HG03095 (cell line): ENCODE measurements at regions not wholly inside any gene's neighbourhood (a gene's known extent, or its start where the extent isn't known, plus 50 kb on each side); places are given as distances from the start of the nearest gene placed in this dataset.
"Not testable (repeated sequence)": the region's sequence is repeated elsewhere in the genome, so short reads cannot be mapped to it uniquely, and the experiment has no call there.

Experiments used
- ATAC-seq: cut with Tn5 transposase; IDR thresholded peaks from one replicate; pipeline ENCODE4 v1.9.1; 2021; ENCODE audit warnings: moderate library complexity; ENCODE audit not compliant: unreplicated experiment

DNA sequence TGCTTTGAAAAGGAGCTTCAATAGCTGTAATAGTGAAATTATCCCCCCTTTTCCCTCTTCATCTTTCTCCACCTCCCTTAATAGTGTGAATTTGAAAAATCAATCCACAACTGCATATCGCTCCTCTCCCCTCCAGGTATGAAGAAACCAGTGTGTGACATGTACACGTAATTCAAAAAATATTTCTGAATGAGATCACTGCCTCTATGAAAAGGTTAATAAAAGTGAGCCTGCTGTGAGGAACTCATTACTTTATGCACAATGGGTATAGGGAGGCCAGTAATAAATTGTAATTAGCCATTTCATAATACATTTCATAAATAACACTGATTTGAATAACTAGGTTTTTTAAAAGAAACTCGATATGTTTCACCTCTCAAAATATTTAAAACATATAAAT, 209.0 kb upstream of the KYNU start:
- ATAC-seq, result no peak

DNA sequence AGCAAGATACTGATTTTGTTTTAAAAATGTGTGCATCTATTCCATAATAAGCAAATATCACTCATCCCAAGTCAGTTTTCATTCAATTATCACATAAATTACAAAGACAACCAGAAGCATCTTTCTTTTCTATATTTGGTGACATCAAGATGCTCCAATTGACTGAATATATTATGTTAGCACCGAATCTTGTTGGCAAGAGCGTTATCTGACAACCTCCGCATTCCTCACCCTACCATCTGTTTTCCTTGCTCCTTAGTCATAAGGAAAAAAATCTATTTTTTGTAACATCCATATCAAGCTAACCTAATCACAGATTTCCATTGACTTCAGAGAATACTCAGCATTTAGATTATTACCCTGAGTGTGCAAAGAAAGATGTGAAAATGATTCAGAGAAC, 212.2 kb upstream of the KYNU start:
- no peak for ATAC-seq

DNA sequence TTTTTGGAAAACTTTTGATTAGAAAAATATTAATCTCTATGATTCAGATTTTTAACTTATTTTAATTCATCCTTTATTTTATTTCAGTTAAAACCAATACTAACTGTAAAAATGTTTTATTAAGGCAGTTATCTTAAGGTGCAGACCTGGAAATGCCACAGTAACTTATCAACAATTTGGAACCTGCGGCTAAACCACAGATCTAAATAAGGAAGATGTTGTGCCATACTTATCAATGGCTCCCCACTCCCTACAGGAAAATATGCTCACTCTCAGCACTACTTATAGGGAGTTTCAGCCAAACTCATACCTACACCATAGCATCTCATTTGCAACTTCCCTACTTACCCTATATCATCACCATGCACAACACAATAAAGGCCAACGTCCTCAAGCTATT, 226.9 kb upstream of the KYNU start:
- no peak for ATAC-seq

DNA sequence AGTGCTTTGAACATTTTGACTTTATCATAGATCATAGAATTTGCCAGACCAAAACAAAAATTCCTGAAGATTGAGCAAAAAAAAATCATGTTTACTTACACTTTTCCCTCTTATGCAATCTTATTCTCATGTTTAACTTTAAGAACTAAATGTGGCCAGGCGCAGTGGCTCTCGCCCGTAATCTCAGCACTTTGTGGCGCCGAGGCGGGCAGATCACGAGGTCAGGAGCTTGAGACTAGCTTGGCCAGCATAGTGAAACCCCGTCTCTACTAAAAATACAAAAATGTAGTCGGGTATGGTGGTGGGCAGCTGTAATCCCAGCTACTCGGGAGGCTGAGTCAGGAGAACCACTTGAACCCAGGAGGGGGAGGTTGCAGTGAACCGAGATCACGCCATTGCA, 227.9 kb upstream of the KYNU start:
- ATAC-seq, result no peak

DNA sequence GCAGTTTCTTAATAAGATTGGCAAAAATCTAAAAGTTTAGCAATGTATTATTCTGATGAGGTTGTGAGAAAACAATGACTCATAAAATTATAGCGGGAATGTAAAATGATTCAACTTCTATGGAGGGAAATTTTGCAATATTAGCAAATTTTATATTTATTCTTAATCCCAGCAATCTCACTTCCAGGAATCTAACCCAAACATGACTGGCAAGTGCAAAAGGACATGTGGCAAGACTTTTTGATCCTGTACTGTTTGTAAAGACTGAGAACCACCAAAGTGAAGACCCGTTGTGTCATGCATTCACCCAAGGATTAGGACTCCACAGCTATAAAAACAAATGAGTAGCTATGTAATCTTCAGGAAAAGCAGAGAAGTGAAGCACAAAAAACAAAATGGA, 234.8 kb upstream of the KYNU start:
- ATAC-seq, result no peak

DNA sequence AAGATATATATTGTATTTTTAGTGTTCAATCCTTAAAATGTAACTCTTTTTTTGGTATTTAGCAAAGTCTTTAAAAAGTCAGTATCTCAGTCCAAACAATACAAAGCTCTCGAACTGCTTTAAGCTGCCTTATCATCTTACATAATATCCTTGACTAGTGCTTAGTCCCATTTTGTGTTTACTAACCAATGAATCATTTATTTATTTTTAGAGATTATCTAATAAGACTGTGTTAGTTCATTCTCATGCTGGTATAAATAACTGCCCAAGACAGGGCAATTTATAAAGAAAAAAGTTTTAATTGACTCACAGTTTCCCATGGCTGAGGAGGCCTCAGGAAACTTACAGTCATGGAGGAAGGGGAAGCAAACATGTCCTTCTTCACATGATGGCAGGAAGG, 248.3 kb upstream of the KYNU start:
- ATAC-seq, result no peak

DNA sequence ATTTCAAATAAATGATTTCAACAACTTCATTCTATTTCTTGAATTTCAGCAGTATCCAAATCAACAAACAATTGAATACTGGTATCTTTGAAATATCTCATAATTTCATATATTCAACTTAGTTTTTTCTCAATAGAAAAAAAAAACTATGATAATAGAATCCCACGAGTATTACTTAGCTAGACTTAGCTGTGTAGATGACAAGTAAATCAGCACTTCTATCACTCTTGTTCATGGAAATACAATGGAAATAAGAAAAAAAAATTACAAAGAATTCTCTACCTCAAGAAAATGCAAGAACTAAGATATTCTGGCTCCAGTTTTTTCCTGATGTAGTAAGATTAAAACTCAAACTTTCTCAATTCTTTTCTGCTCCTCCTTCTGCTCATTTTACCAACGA, 256.2 kb upstream of the KYNU start:
- ATAC-seq, result no peak

DNA sequence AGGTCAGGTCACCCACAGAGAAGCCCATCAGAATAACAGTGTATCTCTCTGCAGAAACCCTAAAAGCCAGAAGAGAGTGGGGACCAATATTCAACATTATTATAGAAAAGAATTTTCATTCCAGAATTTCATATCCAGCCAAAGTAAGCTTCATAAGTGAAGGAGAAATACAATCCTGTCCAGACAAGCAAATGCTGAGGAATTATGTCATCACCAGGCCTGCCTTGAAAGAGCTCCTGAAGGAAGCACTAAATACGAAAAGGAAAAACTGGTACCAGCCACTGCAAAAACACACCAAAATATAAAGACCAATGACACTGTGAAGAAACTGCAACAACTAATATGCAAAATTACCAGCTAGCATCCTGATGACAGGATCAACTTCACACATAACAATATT, 260.0 kb upstream of the KYNU start:
- ATAC-seq, result no peak

DNA sequence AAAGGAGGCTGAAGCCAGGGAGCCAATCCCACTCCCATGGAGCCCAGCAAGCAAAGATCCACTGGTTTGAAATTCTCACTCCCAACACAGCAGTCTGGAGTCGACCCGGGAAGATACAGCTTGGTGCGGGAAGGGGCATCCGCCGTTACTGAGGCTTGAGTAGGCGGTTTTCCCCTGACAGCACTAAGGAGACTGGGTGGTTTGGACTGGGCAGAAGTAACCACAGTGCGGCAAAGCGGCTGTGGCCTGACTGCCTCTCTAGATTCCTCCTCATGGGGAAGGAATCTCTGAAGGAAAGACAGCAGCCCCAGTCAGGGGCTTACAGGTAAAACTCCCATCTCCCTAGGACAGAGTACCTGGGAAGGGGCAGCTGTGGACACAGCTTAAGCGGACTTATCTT, 261.6 kb upstream of the KYNU start:
- ATAC-seq, result no peak

- not testable (repeated sequence) for ATAC-seq
Measured at GRCh38 chr2:142613193-142613592, 264.3 kb upstream of the KYNU start.

GRCh38 chr2:142605421-142605820, 272.0 kb upstream of the KYNU start:
- ATAC-seq, result no peak

DNA sequence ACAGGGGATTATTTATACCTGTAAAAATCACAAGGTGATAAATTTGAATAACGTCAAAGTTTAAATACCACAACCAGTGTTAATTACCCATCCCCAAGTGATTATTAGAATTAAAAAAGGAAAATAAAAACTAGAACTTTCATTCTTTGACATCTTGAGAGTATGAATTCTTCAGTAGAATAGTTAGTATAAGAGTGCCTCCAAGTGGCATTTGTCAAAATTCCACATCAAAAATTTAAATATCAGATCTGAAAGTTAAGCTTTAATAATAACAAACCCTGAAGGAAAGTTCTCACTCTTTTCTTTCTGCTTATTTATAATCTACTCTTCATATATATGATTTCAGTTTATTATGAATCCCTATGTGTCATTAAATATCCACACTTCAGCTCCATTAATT, 273.7 kb upstream of the KYNU start:
- no peak for ATAC-seq

GRCh38 chr2:142602418-142602989, 275.0 kb upstream of the KYNU start:
- ATAC-seq, result no peak

DNA sequence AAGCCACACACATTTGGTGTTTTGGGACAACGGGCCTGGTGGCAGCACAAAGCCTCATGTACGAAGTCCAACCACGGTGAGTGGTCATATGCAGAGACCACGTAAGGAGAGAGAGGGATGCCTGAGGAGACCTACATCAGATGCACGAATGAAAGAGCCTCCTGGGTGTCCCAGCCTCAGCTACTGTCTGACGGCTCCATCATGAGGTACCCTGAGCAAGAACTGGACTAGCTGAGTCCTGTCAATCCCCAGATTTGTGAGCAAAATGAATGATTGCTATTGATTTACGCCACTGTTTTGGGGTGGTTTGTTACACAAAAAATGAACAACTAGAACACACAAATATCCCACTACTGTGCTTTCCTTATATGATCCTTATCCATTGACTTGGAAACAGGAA, 275.7 kb upstream of the KYNU start:
- ATAC-seq, result no peak

GRCh38 chr2:142599504-142599903, 278.0 kb upstream of the KYNU start:
- no peak for ATAC-seq

DNA sequence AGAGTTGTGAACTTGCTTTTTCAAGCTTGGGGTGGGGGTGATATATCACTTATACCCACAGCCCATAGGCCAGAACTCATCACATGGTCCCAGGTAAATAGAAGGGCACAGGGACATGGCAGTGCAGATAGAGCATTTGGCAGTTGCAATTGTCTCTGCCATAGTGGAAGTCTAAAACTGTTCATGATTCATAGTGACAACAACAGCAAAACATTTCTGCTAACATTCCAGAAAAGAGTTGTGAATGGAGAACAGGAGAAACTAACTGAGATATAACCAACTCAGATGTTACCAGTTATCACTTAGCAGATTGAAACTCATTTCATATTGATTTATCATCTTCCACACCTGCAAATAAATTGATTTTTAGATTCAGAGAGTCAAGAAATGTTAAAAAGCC, 278.6 kb upstream of the KYNU start:
- ATAC-seq, result no peak

- no peak for ATAC-seq
Measured at GRCh38 chr2:142596334-142597088, 281.0 kb upstream of the KYNU start.

DNA sequence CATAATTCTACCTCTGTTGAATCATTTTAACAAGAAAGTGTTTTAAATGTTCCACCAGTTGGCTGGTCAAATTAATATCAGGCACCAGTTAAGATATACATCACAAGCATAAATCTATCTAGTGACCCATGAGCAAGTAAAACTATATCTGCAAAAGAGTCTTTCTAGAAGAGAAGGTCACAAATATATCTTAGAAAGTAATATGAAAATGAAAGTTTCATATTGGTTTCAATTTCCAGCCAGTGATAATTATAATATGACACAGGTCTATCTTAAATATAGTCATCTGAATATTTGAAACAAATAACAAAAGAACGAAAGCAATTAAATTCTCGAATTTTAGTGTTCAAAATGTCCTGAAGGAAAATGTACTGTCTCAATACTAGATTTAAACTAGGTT, 282.5 kb upstream of the KYNU start:
- ATAC-seq, result no peak

GRCh38 chr2:142592171-142592570, 285.3 kb upstream of the KYNU start:
- ATAC-seq, result no peak

DNA sequence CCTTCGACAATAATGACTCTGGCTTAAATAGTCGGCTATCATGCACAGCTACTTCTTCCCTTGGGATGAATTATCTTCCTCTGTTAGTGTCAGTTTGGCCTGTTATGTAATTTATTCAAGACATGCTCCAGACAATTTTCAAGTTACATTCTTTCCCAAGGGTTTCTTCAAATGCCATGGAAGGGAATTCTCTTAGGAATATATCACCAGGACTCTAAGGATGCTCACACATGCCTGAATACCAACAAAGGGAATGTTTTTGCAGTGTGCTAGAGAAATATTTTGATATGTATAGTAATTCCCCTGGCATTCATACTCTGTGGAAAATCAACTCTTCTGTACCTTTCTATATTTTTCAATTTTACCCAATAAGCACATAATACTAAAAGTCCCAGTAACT, 286.0 kb upstream of the KYNU start:
- ATAC-seq, result no peak

DNA sequence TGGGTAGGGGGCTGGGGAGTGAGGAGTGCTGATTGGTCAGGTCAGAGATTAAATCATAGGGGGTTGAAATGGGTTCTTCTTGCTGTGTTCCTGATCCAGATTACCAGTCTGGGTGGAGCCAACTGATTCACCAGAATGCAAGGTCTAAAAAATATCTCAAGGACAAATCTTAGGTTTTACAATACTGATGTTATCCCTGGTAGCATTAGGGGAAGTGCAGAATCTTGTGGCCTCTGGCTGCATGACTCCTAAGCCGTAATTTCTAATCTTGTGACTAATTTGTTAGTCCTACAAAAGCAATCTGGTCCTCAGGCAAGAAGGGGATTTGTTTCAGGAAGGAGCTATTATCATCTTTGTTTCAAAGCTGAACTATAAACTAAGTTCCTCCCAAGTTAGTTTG, 289.2 kb upstream of the KYNU start:
- no peak for ATAC-seq

GRCh38 chr2:142586693-142587580, 290.5 kb upstream of the KYNU start:
- no peak for ATAC-seq
